Midbrain (tissue), 1 donor: ENCODE measurements at regions not wholly inside any gene's neighbourhood (a gene's known extent, or its start where the extent isn't known, plus 50 kb on each side); places are given as distances from the start of the nearest gene placed in this dataset.
A peak's percentile ranks its signal among the peaks of the same experiment; 100 is the strongest.
"Not testable (repeated sequence)": the region's sequence is repeated elsewhere in the genome, so short reads cannot be mapped to it uniquely, and the experiment has no call there.

Source experiments
- DNase-seq: peaks from one replicate; lab custom pipeline; 2025; lab: John Stamatoyannopoulos, UW

DNA sequence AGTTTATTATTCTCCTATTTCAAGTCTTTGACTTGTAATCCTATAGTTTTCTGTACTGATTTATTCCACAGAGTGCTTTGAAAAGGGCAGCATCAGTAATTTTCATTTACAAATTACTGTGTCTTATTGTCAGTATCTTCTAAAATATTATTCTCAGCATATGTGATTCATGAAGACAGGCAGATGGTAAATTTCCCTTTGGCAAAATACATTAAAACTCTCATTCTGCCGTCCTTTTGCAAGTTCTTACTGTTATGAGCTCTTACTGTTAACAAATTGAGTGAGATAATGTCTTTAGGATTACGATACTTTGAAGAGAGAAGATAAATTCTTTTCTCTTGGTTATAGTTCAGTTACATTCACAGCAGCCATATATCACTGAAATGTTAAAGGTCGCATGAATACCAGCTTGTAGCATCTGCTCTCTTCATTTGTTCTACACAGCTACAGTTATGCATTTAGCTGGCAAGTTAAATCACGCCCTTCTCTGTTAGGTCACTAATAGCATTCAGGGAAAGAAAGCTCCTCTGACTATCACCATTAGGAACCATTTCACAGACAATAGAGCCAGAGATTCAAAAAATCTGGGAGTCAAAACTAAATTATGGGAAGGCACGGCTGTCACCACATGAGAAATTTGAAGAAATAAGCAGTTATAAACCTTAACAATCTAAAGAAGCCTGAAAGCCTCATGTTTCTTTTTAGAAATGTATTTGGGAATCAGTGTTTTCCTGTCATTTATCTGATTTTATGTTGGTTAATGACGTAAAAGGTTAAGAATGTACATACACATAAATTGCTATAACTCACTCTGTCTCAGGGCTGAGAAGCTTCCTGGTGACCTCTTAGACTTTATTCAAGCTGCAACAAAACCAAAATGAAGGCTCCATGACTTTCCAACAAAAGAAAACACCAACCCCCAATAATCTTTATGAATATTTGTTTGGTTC is 109.6 kb upstream of the SP4 start:
- DNase-seq, result no peak

DNA sequence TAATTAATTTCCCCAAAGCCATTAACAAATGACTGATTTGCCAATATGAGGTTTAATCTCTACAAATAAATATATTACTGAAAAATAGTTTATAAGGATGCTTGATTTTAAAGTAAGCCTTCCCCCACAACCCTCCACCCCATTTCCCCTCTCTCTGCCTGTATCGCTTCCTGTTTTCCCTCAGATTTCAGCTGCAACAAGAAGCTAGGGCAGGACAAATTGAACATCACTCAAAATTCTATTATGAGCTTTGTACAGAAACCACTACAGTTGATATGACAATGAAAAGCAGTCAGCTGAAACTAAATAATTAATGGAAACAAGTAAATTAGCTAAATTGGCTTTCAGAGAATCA is 109.0 kb upstream of the SP4 start:
- no peak for DNase-seq

DNA sequence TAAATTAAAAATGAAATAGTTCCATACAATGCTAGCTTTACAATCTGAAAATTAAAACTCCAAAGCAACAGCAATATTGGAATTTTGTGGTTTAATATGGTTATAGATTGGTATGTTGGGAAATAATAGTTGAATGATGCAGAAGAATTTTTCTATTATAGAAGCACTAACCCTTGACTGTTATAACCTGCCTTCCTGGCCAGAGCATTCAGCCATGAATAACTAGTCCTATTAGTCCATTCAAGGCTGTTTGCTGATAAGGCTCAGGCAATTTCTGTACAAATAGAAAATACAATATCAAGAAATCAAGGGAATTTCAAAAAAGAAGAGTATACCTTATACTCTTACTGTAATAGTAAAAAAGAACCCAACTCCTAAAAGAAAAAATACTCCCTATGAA is 101.6 kb upstream of the SP4 start:
- DNase-seq, result no peak

DNA sequence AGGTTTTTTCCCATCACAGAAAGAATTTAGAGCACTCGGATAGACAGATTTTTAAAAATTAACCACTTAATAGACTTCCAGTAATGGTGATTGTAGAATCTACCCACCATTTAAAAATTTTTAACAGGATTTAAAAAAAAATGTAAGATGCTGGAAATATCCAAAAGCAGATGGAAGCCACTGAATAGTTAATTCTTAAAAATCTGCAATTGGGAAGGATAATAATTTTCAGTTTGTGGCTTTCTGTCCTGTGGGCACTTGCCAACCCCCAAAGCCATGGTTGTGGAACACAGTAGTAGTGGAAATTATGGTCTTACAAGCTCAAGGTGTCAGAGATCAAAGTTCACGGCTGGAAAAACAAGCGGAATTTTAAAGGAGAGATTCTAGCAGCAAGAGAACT is 101.0 kb upstream of the SP4 start:
- DNase-seq, result no peak

DNA sequence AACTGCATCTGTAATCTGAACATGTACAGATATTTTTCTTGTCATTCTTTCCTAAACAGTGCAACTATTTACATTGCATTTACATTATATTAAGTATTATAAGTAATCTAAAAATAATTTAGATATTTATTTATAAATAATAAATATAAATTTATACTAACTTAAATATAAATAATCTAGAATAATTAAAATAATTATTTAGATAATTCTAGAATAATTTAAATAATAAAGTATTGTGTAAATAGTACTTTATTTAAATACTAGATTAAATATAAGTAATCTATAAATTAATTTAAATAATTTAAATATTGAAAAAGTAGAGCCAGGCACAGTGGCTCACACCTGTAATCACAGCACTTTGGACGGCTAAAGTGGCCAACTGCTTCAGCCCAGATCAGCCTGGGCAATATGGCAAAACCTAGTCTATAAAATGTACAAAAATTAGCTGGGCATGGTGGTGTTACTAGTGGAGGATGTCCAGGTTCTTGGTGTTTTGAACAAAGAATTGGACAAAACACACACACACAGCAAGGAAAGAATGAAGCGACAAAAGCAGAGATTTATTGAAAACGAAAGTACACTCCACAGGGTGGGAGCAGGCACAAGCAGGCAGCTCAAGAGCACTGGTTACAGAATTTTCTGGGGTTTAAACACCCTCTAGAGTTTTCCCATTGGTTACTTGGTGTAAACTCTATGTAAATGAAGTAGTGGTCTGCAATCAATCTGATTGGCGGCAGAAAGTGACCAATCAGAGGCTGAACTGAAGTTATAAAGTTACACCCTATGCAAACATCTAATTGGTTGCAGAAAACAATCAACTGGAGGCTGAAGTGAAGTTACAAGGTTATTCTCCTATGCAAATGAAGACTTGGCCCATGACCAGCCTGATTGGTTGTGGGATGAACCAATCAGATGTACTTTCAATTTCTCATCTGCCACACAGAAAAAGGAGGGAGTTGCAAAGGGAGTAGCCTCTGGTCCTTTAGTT is 100.2 kb upstream of the SP4 start:
- DNase-seq, result no peak

DNA sequence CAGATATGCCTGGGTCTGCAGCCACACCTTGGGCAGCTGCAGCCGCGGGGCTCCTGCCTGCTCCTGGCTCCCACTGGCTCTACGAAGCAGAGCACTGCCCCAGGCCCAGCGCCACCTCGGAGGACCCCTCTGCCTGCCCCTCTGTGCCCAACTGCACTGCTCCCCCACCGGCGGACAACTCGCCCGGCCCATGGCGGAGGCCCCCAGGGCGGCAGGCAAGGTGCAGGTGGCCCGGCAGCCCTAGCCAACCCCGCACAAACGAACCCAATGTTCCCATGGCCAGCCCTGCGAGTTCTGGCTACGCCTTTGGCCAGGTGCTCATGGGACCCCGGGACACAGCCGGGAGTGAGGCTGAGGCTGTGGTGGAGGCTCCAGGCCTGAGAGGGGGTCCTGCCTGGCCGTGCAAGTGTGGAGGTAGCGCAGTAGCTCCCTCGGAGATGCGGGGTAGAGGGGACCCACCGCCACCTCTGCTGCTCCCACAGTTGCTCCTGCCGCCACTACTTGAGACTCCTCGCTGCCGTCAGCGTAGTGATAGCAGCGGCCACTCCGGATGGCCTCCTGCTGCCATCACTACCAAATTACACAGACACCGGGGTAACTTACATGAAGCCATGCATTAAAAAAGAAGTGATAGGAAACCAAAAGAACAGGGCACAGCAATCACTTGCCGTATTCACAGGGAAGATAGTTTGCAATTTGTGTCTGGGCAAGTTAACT is 97.3 kb upstream of the SP4 start:
- DNase-seq, result no peak

DNA sequence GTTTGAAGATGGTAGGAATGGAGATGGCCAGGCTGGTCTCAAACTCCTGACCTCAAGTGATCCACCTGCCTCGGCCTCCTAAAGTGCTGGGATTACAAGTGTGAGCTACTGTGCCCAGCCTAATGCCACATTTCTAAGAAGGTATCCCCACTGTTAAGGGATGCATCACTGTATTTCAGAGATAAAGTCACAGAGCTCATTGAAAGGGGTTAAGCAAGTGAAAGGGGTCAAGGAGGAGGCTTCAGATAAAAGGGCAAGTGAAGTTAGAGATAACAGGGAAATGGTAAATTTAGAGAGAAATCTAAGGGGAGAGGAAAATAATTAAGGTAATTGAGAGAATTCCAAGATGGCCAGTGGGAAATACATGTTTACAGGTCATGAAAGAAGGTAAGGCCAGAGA is 93.0 kb upstream of the SP4 start:
- no peak for DNase-seq

DNA sequence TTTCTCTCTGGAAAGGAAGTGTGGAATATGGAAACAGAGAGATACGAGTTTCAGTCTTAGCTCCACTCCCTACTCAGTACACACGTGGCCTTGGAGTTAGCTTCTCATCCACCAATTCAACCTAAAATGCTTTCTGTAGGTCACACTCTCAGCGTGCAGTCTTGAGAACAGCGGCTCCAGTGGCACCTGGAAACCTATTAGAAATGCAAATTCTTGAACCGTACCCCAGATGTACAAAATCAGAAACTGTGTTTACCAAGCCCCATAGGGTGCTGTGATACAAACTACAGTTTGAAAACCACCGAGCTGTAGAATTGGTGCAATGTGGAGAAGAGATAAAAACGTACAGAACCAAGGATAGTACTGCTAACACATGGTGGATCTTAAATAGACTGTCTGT is 91.1 kb upstream of the SP4 start:
- DNase-seq, result no peak

DNA sequence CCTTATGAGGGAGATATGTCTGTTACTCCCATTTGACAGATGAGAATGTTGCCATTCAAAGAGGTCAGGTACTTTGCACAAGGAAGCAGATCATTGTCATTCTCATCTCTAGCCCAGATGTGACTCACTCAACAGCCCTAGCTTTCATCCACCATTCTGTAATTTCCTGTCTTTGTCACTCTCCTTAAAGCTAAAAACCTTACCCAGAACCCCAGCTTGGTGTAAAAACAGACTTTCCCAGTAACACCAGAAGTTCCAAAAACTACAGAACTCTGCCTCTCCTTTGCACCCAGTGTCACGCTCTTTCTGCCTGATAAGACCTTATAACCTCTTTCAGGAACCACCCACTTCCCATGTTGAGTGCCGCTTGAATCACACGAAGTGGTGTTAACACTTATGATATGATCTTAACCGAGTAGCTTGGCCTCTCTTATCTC is 89.1 kb upstream of the SP4 start:
- no peak for DNase-seq

DNA sequence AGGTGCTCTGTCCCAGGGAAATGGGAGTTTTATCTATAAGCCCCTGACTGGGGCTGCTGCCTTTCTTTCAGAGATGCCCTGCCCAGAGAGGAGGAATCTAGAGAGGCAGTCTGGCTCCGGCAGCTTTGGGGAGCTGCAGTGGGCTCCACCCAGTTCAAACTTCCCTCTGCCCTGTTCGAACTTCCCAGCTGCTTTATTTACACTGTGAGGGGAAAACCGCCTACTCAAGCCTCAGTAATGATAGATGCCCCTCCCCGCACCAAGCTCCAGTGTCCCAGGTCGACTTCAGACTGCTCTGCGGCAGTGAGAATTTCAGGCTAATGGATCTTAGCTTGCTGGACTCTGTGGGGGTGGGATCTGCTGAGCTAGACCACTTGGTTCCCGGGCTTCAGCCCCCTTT is 83.0 kb upstream of the SP4 start:
- DNase-seq, result not testable (repeated sequence)

DNA sequence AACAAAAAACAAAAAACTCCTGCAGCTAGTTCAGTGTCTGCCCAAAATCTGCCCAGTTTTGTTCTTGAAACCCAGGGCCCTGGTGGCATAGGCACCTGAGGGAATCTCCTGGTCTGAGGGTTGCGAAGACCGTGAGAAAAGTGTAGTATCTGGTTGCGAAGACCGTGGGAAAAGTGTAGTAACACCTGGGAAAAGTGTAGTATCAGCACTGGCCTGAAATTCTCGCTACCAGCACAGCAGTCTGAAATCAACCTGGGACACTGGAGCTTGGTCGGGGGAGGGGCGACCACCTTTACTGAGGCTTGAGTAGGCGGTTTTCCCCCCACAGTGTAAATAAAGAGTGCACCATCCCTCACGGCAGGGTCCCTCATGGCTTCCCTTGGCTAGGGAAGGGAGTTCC is 82.5 kb upstream of the SP4 start:
- DNase-seq, result no peak

DNA sequence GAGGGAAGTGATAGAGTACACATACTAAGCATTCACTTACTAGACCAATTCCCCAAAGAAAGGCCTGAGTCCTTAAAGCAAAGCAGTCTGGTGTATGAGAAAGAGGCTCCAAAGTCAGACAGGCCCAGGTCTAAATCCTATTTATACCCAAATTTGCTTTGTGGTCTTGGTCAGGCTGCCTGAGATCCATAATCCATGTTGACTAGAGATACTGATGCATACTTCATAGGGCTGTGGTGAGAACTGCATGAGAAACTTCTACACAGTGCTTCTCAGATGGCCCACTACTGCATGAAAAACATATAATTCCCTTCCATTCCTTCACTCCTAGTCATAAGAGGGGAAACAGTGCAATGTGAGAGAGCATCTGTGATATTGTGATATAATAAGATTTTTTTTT is 81.6 kb upstream of the SP4 start:
- DNase-seq, result no peak

DNA sequence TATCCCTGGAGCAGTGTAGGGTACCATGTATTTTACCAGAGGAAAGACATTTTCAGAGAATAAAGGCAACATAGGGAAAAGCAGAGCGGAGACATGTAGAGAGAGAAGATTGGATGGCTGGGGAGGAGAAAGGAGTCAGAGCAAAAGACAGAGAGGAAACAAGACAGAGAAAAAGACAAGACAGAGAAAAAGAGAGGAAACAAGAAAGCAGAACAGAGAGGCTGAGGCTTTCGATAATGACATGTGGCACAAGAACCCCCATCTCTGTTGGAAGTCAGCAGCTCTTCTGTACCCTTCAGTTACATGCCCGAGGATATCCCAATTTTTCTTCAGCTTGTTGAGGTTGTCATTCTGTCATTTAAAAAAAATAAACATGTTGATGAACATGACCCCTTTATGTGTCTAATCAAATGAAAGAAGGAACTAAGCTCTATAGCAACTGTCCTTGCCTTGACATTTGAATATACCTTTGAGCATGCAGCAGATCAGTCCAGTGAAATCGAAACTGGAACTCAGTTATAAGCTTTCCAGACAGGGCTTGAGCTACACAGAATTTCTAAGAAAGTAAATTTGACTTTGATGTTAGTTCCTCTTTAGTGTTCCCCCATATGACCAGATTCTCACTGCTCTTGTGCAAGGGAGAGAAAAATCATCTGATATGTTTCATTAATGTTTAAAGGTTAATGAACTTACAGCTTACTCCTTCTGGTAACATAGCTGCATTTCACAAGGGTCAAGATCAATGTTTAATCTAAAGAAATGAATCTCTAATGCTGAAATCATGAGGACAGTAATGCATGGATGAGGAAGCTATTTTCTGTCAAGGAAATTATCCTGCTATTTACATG is 75.1 kb upstream of the SP4 start:
- DNase-seq, result peak; percentile 41

DNA sequence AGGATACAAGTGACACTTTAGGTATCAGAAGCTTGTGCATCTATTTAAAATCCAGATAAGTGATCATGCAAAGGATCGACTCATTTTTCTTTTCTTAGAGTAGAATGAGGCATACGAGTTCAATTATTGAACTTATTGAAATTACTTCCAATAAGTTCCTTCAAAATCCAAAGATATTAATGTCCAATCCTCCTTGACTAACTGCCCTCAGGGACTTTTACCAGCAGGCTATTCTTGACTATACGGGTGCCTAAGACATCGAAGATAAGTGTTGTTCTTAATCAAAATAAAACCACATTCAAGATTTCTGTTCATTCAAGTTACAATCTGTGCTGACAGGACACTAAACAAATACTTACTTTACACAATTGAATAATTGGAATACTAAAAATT is 74.5 kb upstream of the SP4 start:
- no peak for DNase-seq

DNA sequence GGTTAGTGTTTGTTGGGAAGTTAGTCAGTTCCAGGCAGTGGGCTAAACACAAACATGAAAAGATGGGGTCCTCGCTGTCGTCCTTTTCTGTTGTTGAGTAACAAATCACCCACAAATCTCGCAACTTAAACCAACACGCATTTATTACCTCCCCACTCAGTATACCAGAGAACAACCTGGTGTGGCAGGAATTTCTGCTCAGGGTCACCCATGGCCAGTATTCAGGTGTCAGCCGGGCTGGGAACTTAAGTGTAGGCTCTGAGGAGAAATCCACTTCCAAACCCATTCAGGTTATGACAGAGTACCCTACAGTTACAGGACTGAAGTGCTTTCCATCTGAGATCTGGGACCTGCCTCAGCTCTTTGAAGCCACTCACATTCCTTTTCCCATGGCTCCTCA is 73.6 kb upstream of the SP4 start:
- DNase-seq, result no peak

DNA sequence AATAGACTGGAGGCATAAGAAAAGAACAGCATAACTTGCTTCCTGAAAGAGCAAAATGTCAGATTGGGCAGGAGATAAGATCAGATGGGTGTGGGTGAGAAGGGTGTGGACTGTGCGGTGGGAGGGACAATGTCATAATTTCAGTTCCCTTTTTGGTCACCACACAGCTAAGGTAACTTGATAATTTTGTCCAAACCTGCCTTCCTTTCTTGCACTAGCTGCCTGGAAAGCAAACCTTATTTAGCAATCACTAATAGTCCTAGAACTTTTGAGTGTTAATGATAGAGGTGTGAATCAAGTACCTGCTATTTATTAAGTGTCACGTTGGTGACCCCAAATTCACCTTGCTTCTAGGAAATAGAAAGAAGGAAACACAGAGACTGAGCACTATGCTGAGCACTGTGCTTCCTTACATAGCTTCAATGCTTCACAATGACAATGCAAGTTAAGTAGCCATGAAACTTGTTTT is 72.4 kb upstream of the SP4 start:
- no peak for DNase-seq

DNA sequence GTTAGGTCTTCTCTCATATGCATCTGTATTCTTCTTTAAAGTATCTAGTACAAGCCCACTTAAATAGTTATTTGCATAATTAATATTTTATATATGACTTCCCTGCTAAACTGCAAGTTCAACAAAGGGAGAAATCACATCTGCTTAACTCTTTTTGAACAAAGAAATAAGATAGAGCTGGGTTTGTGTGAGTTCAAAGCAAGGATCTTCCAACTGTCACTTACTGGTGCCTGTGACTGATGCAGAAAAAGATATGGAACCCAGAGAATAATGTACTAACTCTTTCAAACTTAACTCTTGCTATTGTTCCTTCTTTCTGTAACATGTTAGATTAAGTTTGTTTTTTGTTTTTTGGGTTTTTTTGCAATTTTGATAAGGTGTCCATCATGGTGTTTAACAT is 71.3 kb upstream of the SP4 start:
- DNase-seq, result no peak

DNA sequence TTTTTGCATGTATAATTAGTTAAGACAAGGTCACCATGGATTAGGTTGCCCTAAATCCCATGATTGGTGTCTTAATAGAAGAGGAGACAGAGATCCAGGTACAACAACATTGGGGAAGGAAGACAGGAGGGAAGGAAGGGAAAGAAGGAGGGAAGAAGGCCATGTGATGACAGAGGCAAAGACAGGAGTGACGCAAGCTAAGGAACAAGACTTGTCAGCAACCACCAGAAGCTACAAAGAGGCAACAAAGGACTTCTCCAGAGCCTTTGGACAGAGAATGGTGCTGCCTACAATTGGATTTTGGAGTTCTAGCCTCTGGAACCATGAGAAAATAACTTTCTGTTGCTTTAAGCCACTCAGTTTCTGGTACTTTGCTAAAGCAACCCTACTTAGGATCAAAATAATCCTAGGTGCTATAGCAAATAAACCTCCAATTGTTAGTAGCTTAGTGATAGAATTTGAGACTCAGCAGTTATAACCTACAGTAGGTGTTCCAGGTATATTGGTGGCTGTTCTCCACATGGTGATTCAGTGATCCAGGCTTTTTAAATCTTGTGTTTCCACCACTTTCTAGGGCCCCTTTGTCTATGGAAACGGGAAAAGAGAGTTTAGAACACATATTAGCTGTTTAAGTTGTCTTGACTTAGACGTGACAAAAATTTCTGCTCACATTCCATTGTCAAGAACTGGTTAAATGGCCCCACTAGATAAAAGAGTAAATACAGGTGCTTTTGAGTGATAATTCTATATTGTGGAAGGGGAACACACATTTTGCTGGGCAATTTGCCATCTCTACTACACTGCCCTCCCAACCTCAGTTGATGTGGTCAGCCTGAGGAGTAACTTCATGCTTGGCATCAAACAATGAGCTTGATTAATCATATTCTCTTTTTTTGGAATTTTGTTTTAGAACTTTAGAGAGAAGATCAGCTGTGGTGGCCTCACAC is 70.5 kb upstream of the SP4 start:
- DNase-seq, result no peak

DNA sequence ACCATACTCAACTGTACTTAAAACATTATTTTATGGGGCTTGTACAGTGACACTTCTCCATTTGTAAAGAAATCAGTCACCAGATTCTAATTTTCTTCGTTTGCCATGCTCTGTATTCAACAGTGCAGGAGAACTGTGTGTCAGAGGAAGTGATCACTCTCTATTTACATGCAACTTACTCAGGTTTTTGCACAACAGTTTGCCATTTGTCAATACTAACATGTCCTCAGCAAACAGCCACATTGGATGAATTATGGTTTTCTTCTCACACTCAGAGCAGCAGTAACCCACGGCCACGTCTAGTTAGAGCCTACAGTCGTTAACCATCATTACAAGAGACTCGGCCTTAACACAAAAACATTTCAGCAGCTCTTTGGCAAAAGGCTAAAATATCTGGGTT is 69.2 kb upstream of the SP4 start:
- DNase-seq, result no peak

DNA sequence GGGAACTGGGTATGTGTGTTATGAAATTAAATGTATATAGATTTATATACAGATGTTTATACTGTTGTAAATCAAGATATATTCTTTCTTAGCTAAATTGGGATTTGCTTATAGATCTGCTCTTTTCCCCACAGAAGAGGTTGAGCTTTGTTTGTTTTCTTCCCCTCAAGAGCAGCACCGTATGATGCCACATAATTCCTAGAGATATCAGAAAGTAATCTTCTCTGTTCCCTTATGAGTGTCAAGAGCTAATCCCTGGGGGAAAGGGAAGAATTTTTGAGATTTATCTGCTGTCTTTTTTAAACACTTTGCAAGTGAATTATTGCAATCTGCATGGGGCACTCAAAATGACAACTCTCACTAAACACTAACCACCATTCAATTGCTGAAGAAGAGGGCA is 68.7 kb upstream of the SP4 start:
- DNase-seq, result no peak
